DOHH2 (cell line): ENCODE measurements at regions not wholly inside any gene's neighbourhood (a gene's known extent, or its start where the extent isn't known, plus 50 kb on each side); places are given as distances from the start of the nearest gene placed in this dataset.

Source experiments
- H3F3A ChIP-seq: fragments of 200-600 bp; sonication (generic), shearing (Covaris generic); 2 replicates; pipeline ENCODE4 v1.6.0; 2016; ENCODE audit warnings: antibody characterized with exemption, mild to moderate bottlenecking; ENCODE audit not compliant: control insufficient read depth, insufficient read depth
- H3K27ac ChIP-seq: fragments of 200-600 bp; sonication (generic); 2 replicates; pipeline ENCODE4 v1.5.1; 2014; ENCODE audit warnings: low read depth, mild to moderate bottlenecking, low read length, moderate library complexity
- H3K27me3 ChIP-seq: fragments of 200-600 bp; sonication (generic); 2 replicates; pipeline ENCODE4 v1.6.1; 2014; ENCODE audit warnings: mild to moderate bottlenecking, low read length, mixed read lengths; ENCODE audit not compliant: control insufficient read depth
- H3K36me3 ChIP-seq: fragments of 200-600 bp; sonication (generic); 2 replicates; pipeline ENCODE4 v1.6.1; 2014; ENCODE audit warnings: mild to moderate bottlenecking, low read length, moderate library complexity, mixed read lengths; ENCODE audit not compliant: control insufficient read depth
- H3K4me1 ChIP-seq: fragments of 200-600 bp; sonication (generic); 2 replicates; pipeline ENCODE4 v1.6.1; 2014; ENCODE audit warnings: mild to moderate bottlenecking, low read length, mixed read lengths; ENCODE audit not compliant: control insufficient read depth
- H3K4me2 ChIP-seq: fragments of 200-600 bp; sonication (generic); 2 replicates; pipeline ENCODE4 v1.6.0; 2014; ENCODE audit warnings: mild to moderate bottlenecking, low read length, moderate library complexity
- H3K4me3 ChIP-seq: fragments of 200-600 bp; sonication (generic); 2 replicates; pipeline ENCODE4 v1.5.1; 2014; ENCODE audit warnings: mild to moderate bottlenecking, low read length, mixed read lengths
- H3K79me2 ChIP-seq: fragments of 200-600 bp; sonication (generic); 2 replicates; pipeline ENCODE4 v1.6.1; 2014; ENCODE audit warnings: mild to moderate bottlenecking, low read length, mixed read lengths; ENCODE audit not compliant: control insufficient read depth
- H3K9me2 ChIP-seq: fragments of 200-600 bp; sonication (generic); replicated peaks from 2 replicates; pipeline ENCODE4 v1.6.1; 2014; ENCODE audit warnings: mild to moderate bottlenecking, low read length, mixed read lengths; ENCODE audit not compliant: control insufficient read depth
- H3K9me3 ChIP-seq: fragments of 200-600 bp; sonication (generic); 2 replicates; pipeline ENCODE4 v1.6.1; 2014; ENCODE audit warnings: antibody characterized with exemption, low read length, mixed read lengths; ENCODE audit not compliant: control insufficient read depth, insufficient read depth
- H4K20me1 ChIP-seq: fragments of 200-600 bp; sonication (generic); 2 replicates; pipeline ENCODE4 v1.6.0; 2014; ENCODE audit warnings: low read depth, mild to moderate bottlenecking, antibody characterized with exemption, low read length, moderate library complexity; ENCODE audit not compliant: control insufficient read depth, insufficient read depth
- EZH2phosphoT487 ChIP-seq: fragments of 200-600 bp; sonication (generic); IDR thresholded peaks from 2 replicates; pipeline ENCODE4 v1.6.1; 2017; ENCODE audit warnings: borderline replicate concordance, mild to moderate bottlenecking, antibody characterized with exemption, low read length, moderate library complexity, mixed read lengths
- TF ChIP-seq, protein P1 (sequence below): fragments of 200-600 bp; sonication (generic); IDR thresholded peaks from one replicate; pipeline ENCODE4 v1.5.1; 2014; ENCODE audit warnings: antibody characterized with exemption, mild to moderate bottlenecking, low read depth, low read length; ENCODE audit not compliant: poor library complexity, severe bottlenecking

- no peak overlapping the region for H3K27ac ChIP-seq
- TF ChIP-seq, protein P1, sequence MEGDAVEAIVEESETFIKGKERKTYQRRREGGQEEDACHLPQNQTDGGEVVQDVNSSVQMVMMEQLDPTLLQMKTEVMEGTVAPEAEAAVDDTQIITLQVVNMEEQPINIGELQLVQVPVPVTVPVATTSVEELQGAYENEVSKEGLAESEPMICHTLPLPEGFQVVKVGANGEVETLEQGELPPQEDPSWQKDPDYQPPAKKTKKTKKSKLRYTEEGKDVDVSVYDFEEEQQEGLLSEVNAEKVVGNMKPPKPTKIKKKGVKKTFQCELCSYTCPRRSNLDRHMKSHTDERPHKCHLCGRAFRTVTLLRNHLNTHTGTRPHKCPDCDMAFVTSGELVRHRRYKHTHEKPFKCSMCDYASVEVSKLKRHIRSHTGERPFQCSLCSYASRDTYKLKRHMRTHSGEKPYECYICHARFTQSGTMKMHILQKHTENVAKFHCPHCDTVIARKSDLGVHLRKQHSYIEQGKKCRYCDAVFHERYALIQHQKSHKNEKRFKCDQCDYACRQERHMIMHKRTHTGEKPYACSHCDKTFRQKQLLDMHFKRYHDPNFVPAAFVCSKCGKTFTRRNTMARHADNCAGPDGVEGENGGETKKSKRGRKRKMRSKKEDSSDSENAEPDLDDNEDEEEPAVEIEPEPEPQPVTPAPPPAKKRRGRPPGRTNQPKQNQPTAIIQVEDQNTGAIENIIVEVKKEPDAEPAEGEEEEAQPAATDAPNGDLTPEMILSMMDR, result no peak
- TF ChIP-seq EZH2phosphoT487, result no peak
- H3K4me1 ChIP-seq, result no peaks in the 10 kb centered on the region
- H3K4me2 ChIP-seq, result no peak overlapping the region
- no peaks in the 10 kb centered on the region for H4K20me1 ChIP-seq
- no peaks in the 10 kb centered on the region for H3F3A ChIP-seq
- H3K9me3 ChIP-seq, result no peaks in the 10 kb centered on the region
- no peak overlapping the region for H3K4me3 ChIP-seq
- H3K9me2 ChIP-seq, result no peaks in the 10 kb centered on the region
- H3K36me3 ChIP-seq, result no peaks in the 10 kb centered on the region
- H3K79me2 ChIP-seq, result no peaks in the 10 kb centered on the region
- H3K27me3 ChIP-seq, result no peaks in the 10 kb centered on the region
Observed at GRCh38 chr4:164058776-164059445, 564.4 kb downstream of the TMA16 start.

DNA sequence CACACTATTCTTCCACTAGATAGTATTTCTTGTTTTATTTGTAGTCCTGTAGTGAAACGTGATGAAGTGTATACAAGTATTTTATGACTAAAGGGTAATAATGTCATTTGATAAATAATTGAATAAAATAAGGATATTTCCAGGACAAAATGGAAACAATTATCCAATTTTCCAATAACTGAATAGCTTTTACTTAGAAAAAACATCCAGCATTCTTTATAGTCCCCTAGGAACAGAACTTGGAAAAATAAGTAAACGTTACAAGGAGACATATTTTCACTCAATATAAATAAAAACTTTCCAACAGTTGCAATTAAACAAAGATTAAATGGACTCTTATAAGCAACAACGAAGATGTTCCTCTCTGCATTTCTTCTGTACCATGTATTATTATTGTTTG lies 566.0 kb downstream of the TMA16 start:
- H3K79me2 ChIP-seq, result no peaks in the 10 kb centered on the region
- H3K9me3 ChIP-seq, result no peaks in the 10 kb centered on the region
- H3K27me3 ChIP-seq, result no peaks in the 10 kb centered on the region
- no peaks in the 10 kb centered on the region for H3F3A ChIP-seq
- no peaks in the 10 kb centered on the region for H3K4me1 ChIP-seq
- no peak overlapping the region for H3K4me2 ChIP-seq
- no peak overlapping the region for H3K4me3 ChIP-seq
- no peaks in the 10 kb centered on the region for H3K36me3 ChIP-seq
- no peaks in the 10 kb centered on the region for H4K20me1 ChIP-seq
- no peak overlapping the region for H3K27ac ChIP-seq
- no peak for TF ChIP-seq EZH2phosphoT487
- TF ChIP-seq, protein P1, result no peak
- H3K9me2 ChIP-seq, result no peaks in the 10 kb centered on the region

GRCh38 chr4:164068392-164068791 lies 573.9 kb downstream of the TMA16 start:
- H3K79me2 ChIP-seq, result no peaks in the 10 kb centered on the region
- H3K27ac ChIP-seq, result no peak overlapping the region
- TF ChIP-seq EZH2phosphoT487, result no peak
- TF ChIP-seq, protein P1, result no peak
- no peak overlapping the region for H3K4me2 ChIP-seq
- H3F3A ChIP-seq, result no peaks in the 10 kb centered on the region
- no peak overlapping the region for H3K4me3 ChIP-seq
- no peaks in the 10 kb centered on the region for H3K4me1 ChIP-seq
- no peaks in the 10 kb centered on the region for H4K20me1 ChIP-seq
- no peaks in the 10 kb centered on the region; the same call in 1 of the 2 replicates for H3K9me3 ChIP-seq
- no peaks in the 10 kb centered on the region for H3K36me3 ChIP-seq
- H3K27me3 ChIP-seq, result no peaks in the 10 kb centered on the region
- H3K9me2 ChIP-seq, result no peaks in the 10 kb centered on the region
